Breast epithelium (tissue), 4 donors: ENCODE measurements at regions not wholly inside any gene's neighbourhood (a gene's known extent, or its start where the extent isn't known, plus 50 kb on each side); places are given as distances from the start of the nearest gene placed in this dataset.

Source experiments
- DNase-seq, 2 donors: peaks; one replicate each; pipeline ENCODE4 v3.0.0-alpha.2; 2019; ENCODE audit warnings: low spot score in 2 of 2
- H3K27ac ChIP-seq, 2 donors: fragments of 200-600 bp; sonication (generic) in 1 of 2; one replicate each; pipeline ENCODE4 v1.5.1; 2016 to 2019; ENCODE audit warnings: mild to moderate bottlenecking in 1 of 2
- H3K27me3 ChIP-seq, 2 donors: fragments of 200-600 bp; sonication (generic) in 1 of 2; one replicate each; pipeline versions ENCODE4 v1.5.1 to v1.6.0; 2017 to 2019; ENCODE audit warnings: control low read depth in 1 of 2, mild to moderate bottlenecking in 1 of 2
- H3K36me3 ChIP-seq: fragments of 200-600 bp; one replicate; pipeline ENCODE4 v1.5.1; 2019
- H3K4me1 ChIP-seq, 2 donors: fragments of 200-600 bp; sonication (generic); one replicate each; pipeline ENCODE4 v1.5.1; 2016 to 2019; ENCODE audit warnings: control low read depth in 1 of 2
- H3K4me3 ChIP-seq, 3 donors: fragments of 200-600 bp; sonication (generic); 1 replicate in 2 of 3; 2 replicates in 1 of 3; pipeline ENCODE4 v1.5.1; 2016 to 2019; ENCODE audit warnings: mild to moderate bottlenecking in 3 of 3, moderate library complexity in 2 of 3
- H3K9me3 ChIP-seq, 2 donors: fragments of 200-600 bp; sonication (generic) in 1 of 2; one replicate each; pipeline ENCODE4 v1.5.1; 2016 to 2019; ENCODE audit warnings: control low read depth in 1 of 2
- CTCF ChIP-seq, 3 donors: fragments of 450-650 bp; IDR thresholded peaks; one replicate each; pipeline ENCODE4 v1.5.1; 2016 to 2017; ENCODE audit warnings: antibody characterized with exemption in 3 of 3, mild to moderate bottlenecking in 3 of 3, moderate library complexity in 3 of 3
- POLR2A ChIP-seq: fragments of 450-650 bp; IDR thresholded peaks from one replicate; pipeline ENCODE4 v1.6.1; 2016; ENCODE audit warnings: antibody characterized with exemption, mild to moderate bottlenecking, moderate library complexity
- POLR2AphosphoS5 ChIP-seq, 3 donors: sonication (generic); formaldehyde crosslinking; IDR thresholded peaks; one replicate each; pipeline ENCODE4 v1.6.1; 2017; ENCODE audit warnings: antibody characterized with exemption in 3 of 3
- intact Hi-C: fragments of 100-400 bp; cut with DNase I; formaldehyde crosslinking; loops from one replicate; pipeline ENCODE4 v1.15.1; 2023; ENCODE audit warnings: low total_unique reads

DNA sequence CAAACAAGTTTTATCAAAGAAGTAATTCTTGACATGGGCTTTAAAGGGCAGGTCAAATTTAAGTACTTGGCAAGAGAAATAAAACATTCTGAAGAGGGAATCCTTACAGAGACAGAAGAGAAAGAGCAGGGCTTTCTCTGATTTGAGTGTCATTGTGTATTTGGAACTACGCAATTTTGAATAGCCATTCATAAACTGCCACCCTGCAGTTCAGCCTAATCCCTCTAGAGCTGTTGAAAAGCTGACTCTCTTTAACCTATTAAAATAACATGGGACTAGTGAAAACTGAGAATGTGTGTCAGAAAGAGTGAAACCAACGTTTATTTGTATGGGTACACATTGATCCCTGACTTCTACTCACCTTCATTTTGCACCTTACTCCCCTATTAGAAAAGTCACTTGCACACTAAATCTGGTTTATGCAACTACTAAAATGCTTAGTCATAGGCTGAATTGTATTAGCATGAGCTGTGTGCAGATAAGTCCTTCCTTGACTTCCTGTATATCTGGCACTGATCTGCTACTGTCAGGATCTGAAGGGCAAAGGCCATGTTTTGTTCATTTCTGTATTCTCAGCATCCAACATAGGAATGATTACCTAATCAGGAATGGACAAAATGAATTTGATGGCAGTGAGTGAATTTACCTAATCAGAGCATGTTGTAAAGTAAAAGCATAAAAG lies 458.9 kb downstream of the NOVA1 start:
- Histone ChIP-seq H3K27me3 (no peaks in the 10 kb centered on the region), H3K4me1 (no peaks in the 10 kb centered on the region), H3K9me3 (no peaks in the 10 kb centered on the region), H3K4me3 (no peak overlapping the region), H3K27ac (no peak overlapping the region), H3K36me3 (no peaks in the 10 kb centered on the region)
- intact Hi-C loops, result no loop called here
- TF ChIP-seq CTCF (IDR thresholded peaks at IDR 0.05) (no peak), POLR2A (no peak), POLR2AphosphoS5 (IDR thresholded peaks at IDR 0.05) (no peak)
- no peak for DNase-seq

GRCh38 chr14:26137161-26137560 lies 460.7 kb downstream of the NOVA1 start:
- Histone ChIP-seq H3K27ac (no peak overlapping the region), H3K4me1 (no peaks in the 10 kb centered on the region), H3K4me3 (no peak overlapping the region), H3K36me3 (no peaks in the 10 kb centered on the region), H3K27me3 (no peaks in the 10 kb centered on the region), H3K9me3 (no peaks in the 10 kb centered on the region)
- no peak for DNase-seq
- intact Hi-C loops, result no loop called here
- TF ChIP-seq POLR2AphosphoS5 (IDR thresholded peaks at IDR 0.05) (no peak), CTCF (IDR thresholded peaks at IDR 0.05) (no peak), POLR2A (no peak)

DNA sequence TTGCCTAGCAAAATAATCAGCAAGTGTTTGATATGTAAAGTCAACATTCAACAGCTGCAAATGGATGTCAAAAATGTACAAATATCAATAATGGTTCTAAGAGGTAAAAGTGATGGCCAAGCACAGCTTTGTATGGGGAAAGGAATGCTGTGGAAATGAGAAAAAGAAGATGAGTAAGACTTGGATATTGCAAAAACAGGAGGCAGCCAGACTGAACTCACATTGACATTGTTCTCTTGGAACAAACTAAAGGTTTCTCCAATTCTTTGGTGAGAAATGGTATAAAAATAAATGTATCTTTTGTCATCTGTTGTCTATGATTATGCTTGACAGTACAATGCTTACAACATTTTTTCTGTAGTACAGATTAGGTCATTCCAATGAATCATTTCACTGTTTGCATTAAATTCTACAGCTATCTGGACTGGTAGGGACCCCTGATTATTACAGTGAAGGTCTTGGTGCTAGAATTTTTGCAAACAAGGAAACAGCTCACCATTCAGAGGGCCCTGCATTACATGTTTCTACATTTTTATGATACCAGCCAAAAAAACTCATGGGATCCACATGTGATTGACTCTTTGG lies 465.7 kb downstream of the NOVA1 start:
- H3K27me3 ChIP-seq, result no peaks in the 10 kb centered on the region
- TF ChIP-seq CTCF (IDR thresholded peaks at IDR 0.05) (no peak), POLR2A (no peak), POLR2AphosphoS5 (IDR thresholded peaks at IDR 0.05) (no peak)
- DNase-seq, result no peak
- H3K36me3 ChIP-seq, result no peaks in the 10 kb centered on the region
- no peaks in the 10 kb centered on the region for H3K4me1 ChIP-seq
- intact Hi-C loops, result no loop called here
- no peaks in the 10 kb centered on the region for H3K9me3 ChIP-seq
- H3K4me3 ChIP-seq, result no peak overlapping the region
- H3K27ac ChIP-seq, result no peak overlapping the region

DNA sequence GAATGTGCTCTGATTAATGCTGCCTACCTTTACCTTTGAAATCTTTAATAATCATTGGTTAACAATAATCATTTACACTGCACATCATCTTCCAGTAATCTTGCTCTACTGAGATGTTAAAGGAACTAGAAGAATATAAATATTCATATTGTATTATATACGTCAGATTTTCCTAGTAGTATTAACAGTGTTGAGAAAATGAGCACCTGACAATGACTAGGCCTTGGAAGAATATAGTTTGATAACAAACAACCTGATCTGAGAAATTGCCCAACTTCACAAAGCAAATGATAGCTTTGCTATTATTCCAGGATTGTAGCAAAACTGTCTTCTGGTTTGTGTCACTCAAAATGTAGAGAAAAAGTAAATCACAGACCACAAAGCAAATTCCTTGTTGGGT lies 467.1 kb downstream of the NOVA1 start:
- Histone ChIP-seq H3K27me3 (no peaks in the 10 kb centered on the region), H3K9me3 (no peaks in the 10 kb centered on the region), H3K36me3 (no peaks in the 10 kb centered on the region), H3K4me3 (no peak overlapping the region), H3K27ac (no peak overlapping the region), H3K4me1 (no peaks in the 10 kb centered on the region)
- TF ChIP-seq CTCF (IDR thresholded peaks at IDR 0.05) (no peak), POLR2A (no peak), POLR2AphosphoS5 (IDR thresholded peaks at IDR 0.05) (no peak)
- intact Hi-C loops, result no loop called here
- DNase-seq, result no peak

GRCh38 chr14:26128931-26129671 lies 468.7 kb downstream of the NOVA1 start:
- TF ChIP-seq CTCF (IDR thresholded peaks at IDR 0.05), result no peak
- TF ChIP-seq POLR2A, result no peak
- H3K36me3 ChIP-seq, result no peaks in the 10 kb centered on the region
- H3K4me1 ChIP-seq, result no peaks in the 10 kb centered on the region
- no peaks in the 10 kb centered on the region for H3K27me3 ChIP-seq
- H3K27ac ChIP-seq, result no peak overlapping the region
- H3K4me3 ChIP-seq, result no peak overlapping the region
- DNase-seq, result no peak
- intact Hi-C loops, result no loop called here
- no peaks in the 10 kb centered on the region for H3K9me3 ChIP-seq
